ENCODE measurements at regions not wholly inside any gene's neighbourhood (a gene's known extent, or its start where the extent isn't known, plus 50 kb on each side); places are given as distances from the start of the nearest gene placed in this dataset.
"Not testable (repeated sequence)": the region's sequence is repeated elsewhere in the genome, so short reads cannot be mapped to it uniquely, and the experiment has no call there.

DNA sequence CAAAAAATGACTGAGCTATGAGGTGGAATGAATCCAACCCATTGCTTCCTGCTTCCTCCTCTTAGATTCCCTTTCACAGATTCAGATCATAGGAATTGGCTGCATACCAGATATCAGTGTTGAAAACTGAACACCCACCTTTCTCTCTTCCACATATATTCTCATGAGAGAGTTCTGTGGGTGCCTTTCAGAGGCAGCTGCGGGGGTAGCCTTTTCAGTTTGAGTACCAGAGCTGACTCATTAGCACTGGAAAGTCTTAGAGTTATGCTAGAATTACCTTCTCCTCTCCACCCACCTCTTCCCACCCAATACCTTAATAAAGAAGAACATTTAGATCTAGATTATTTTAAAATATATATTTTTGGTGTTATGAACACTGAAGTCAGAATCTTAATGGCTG, 495.4 kb upstream of the SEL1L start:
- TF ChIP-seq POLR2A (IDR thresholded peaks at IDR 0.05; ENCODE audit: extremely low read depth, insufficient read length) = no peak
- TF ChIP-seq MYC (IDR thresholded peaks at IDR 0.05; ENCODE audit: low read depth, low read length) = no peak
- TF ChIP-seq, protein P1, sequence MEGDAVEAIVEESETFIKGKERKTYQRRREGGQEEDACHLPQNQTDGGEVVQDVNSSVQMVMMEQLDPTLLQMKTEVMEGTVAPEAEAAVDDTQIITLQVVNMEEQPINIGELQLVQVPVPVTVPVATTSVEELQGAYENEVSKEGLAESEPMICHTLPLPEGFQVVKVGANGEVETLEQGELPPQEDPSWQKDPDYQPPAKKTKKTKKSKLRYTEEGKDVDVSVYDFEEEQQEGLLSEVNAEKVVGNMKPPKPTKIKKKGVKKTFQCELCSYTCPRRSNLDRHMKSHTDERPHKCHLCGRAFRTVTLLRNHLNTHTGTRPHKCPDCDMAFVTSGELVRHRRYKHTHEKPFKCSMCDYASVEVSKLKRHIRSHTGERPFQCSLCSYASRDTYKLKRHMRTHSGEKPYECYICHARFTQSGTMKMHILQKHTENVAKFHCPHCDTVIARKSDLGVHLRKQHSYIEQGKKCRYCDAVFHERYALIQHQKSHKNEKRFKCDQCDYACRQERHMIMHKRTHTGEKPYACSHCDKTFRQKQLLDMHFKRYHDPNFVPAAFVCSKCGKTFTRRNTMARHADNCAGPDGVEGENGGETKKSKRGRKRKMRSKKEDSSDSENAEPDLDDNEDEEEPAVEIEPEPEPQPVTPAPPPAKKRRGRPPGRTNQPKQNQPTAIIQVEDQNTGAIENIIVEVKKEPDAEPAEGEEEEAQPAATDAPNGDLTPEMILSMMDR (IDR thresholded peaks at IDR 0.05; ENCODE audit: low read depth, low read length) = no peak
- TF ChIP-seq, protein P2, sequence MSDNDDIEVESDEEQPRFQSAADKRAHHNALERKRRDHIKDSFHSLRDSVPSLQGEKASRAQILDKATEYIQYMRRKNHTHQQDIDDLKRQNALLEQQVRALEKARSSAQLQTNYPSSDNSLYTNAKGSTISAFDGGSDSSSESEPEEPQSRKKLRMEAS (IDR thresholded peaks at IDR 0.05; ENCODE audit: low read depth, low read length) = no peak
- H3K4me3 ChIP-seq (ENCODE audit: low read depth, low read length) = no peak overlapping the region
- no peak for DNase-seq (ENCODE audit: low read depth)

DNA sequence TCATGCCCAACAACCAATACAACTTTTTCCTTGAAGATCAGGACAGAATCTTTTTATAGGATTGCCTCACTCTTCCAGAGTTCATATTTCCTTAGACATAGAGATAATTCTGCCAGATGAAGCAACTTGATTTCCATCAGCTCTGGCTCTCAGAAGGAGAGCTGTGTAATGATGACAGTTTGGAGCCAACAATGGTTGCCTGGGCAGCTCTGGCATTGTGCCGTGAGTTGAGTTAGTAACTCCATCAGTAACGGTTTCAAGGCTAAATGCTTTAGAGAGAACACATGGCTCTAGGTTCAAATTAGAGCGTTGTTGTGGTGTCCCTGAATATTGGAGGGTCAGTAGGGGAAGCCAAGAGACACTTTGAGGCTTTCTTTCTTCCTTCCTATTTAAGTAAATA, 501.7 kb upstream of the SEL1L start:
- no peak overlapping the region for H3K4me3 ChIP-seq (ENCODE audit: low read depth, low read length)
- no peak for DNase-seq (ENCODE audit: low read depth)
- TF ChIP-seq, protein P1 (IDR thresholded peaks at IDR 0.05; ENCODE audit: low read depth, low read length) = no peak
- no peak for TF ChIP-seq MYC (IDR thresholded peaks at IDR 0.05; ENCODE audit: low read depth, low read length)
- TF ChIP-seq POLR2A (IDR thresholded peaks at IDR 0.05; ENCODE audit: extremely low read depth, insufficient read length) = no peak
- TF ChIP-seq, protein P2 (IDR thresholded peaks at IDR 0.05; ENCODE audit: low read depth, low read length) = no peak

DNA sequence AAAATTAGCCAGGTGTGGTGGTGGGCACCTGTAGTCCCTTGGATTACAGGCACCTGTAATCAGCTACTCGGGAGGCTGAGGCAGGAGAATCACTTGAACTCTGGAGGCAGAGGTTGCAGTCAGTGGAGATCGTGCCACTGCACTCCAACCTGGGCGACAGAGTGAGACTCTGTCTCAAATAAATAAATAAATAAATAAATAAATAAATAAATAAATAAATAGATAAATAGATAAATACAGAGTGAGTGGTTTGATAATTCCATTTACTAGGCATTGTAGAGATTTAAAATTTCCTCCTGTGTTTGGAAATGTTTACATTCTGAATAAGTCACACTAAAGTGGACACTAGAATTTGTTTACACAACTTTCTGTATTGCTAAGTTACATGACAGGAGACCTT, 504.4 kb upstream of the SEL1L start:
- not testable (repeated sequence) for DNase-seq (ENCODE audit: low read depth)

DNA sequence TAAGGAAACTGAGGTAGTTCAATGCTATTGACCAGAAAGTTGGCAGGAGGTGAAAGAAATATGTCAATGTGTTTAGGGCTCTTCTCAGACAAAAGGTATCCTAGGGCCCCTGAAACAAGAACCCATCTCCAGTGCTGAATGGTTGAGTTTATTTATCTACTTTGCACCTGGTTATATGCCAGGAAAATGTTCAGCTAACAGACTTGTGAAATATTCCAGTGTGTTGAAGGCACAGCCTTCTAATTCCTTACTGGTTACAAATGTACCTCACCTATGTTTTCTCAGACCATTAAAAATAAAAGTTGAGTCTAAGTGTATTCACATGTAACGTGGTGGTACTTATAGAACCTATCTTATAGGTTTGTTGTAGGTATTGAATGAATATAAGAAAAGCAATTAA, 511.7 kb upstream of the SEL1L start:
- TF ChIP-seq, protein P1 (IDR thresholded peaks at IDR 0.05; ENCODE audit: low read depth, low read length) = no peak
- TF ChIP-seq MYC (IDR thresholded peaks at IDR 0.05; ENCODE audit: low read depth, low read length) (no peak), POLR2A (IDR thresholded peaks at IDR 0.05; ENCODE audit: extremely low read depth, insufficient read length) (no peak)
- TF ChIP-seq, protein P2 (IDR thresholded peaks at IDR 0.05; ENCODE audit: low read depth, low read length) = no peak
- no peak overlapping the region for H3K4me3 ChIP-seq (ENCODE audit: low read depth, low read length)
- DNase-seq (ENCODE audit: low read depth) = no peak

More for the DNA sequence above, 504.4 kb upstream of the SEL1L start:
- not testable (repeated sequence) for H3K4me3 ChIP-seq (ENCODE audit: low read depth, low read length)

DNA sequence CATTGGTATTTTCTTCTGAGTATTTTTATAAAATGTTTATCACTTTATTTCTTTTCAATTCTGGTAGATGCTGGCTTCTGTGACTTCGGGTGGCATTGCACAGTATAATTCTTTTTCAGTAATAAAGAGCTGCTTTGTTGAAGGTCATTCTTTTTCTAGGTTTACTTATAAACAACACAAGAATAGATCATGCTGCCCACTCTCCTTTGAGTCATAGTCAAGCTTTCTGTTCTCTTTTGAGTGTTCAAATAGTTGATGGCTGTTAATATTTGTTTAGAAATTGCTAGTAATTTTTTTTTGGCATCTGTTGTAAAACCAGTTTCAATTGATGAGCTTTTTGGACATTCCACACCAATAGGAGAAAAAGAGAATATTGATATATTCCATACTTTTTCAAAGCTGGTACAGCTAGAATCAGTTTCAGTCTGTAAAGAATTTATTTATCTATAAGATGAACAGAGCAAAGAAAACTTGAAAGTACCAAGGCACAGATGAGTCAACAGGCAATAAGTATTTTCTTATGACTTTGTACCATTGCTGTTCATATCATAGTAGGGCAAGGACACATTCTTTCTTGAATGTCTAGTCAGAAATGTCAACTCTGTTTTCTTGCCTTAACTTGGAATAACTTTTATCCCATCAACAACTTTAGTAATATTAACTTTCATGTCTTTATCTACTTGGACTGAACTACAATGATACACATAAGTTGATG, 513.0 kb upstream of the SEL1L start:
- DNase-seq (ENCODE audit: low read depth) = no peak
- H3K4me3 ChIP-seq (ENCODE audit: low read depth, low read length) = no peak overlapping the region
- TF ChIP-seq, protein P1 (IDR thresholded peaks at IDR 0.05; ENCODE audit: low read depth, low read length) = no peak
- TF ChIP-seq MYC (IDR thresholded peaks at IDR 0.05; ENCODE audit: low read depth, low read length) (no peak), POLR2A (IDR thresholded peaks at IDR 0.05; ENCODE audit: extremely low read depth, insufficient read length) (no peak)
- TF ChIP-seq, protein P2 (IDR thresholded peaks at IDR 0.05; ENCODE audit: low read depth, low read length) = no peak

DNA sequence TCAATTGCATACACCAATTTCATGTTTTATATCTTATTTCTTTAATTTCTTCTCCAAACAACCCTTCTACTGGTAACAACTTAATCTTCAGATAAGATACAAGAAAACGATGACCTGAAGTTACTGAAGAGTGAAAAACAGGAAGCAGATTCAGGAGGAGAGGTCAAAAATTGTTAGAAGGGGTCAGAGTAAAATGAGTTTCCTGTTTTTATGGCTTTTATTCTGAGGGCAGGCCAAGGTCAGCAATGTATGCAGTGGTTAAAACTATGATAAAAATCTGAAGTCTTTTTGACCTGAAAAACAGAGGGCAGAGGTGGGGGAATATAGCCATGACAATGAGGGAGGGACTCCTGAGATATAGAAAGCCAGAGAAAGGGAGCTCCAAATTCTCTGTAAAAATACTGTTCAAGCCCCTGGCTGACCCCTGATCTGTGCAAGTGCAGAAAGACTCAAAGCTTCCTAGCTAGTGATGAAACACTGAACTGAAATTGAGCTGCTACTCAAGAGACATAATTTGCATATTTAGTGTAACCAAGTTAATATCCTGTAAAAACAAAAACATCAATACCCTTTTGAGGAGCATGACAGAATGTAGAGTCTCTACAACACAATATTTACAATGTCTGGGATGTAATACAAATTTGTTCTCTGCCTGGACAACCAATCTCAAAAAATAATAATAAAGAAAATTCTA, 514.3 kb upstream of the SEL1L start:
- peak; percentile 27 for DNase-seq (ENCODE audit: low read depth)
- no peak overlapping the region for H3K4me3 ChIP-seq (ENCODE audit: low read depth, low read length)
- TF ChIP-seq, protein P2 (IDR thresholded peaks at IDR 0.05; ENCODE audit: low read depth, low read length) = no peak
- no peak for TF ChIP-seq MYC (IDR thresholded peaks at IDR 0.05; ENCODE audit: low read depth, low read length)
- no peak for TF ChIP-seq POLR2A (IDR thresholded peaks at IDR 0.05; ENCODE audit: extremely low read depth, insufficient read length)
- TF ChIP-seq, protein P1 (IDR thresholded peaks at IDR 0.05; ENCODE audit: low read depth, low read length) = no peak

Measured in NB4 (cell line).